HCT116 (cell line): ENCODE measurements at regions not wholly inside any gene's neighbourhood (a gene's known extent, or its start where the extent isn't known, plus 50 kb on each side); places are given as distances from the start of the nearest gene placed in this dataset.

ENCODE experiments used
- ATAC-seq: fragments of 200-7000 bp; cut with Tn5 transposase; 2 replicates; pipeline ENCODE4 v1.9.1; 2020; ENCODE audit warnings: mild to moderate bottlenecking, moderate library complexity
- BruUV-seq: library from RNA; stranded (reverse); fragments of 400-500 nt; replicated peaks from 2 replicates; lab custom pipeline; 2021; lab: Mats Ljungman, UMichigan
- CTCF ChIA-PET: fragments of 300-600 bp; sonication (Branson Sonifier 250); formaldehyde crosslinking; loops from one replicate; lab custom pipeline; 2021; ENCODE audit warnings: antibody characterized with exemption; lab: Charles Lee
- POLR2A ChIA-PET: fragments of 300-600, 350-600 bp; sonication (Branson Sonifier 250); formaldehyde crosslinking; loops from one replicate; lab custom pipeline; 2021; ENCODE audit warnings: antibody characterized with exemption; lab: Charles Lee
- RAD21 ChIA-PET, 2 experiments: fragments of 300-600 bp; sonication (Branson Sonifier 250); formaldehyde crosslinking; loops; one replicate each; lab custom pipeline; 2023; ENCODE audit warnings: low total read pairs in 2 of 2; ENCODE audit not compliant: uncharacterized antibody in 2 of 2, unreplicated experiment in 2 of 2, low non-redundant PET in 1 of 2; lab: Charles Lee
- DNase-seq: peaks from one replicate; pipeline ENCODE4 v3.0.0-alpha.2; 2010; ENCODE audit warnings: low read depth, low spot score
- H2AFZ ChIP-seq: fragments of 200-600 bp; shearing (Covaris generic), sonication (generic); 2 replicates; pipeline ENCODE4 v1.6.1; 2017; ENCODE audit warnings: low read depth, mixed run types, mixed read lengths, antibody characterized with exemption, low read length; ENCODE audit not compliant: poor library complexity, severe bottlenecking
- H3K27ac ChIP-seq: 2 replicates; pipeline ENCODE4 v1.5.1; 2012; ENCODE audit warnings: low read depth, low read length
- H3K27me3 ChIP-seq: fragments of 200-600 bp; sonication (generic); 2 replicates; pipeline ENCODE4 v1.6.1; 2016; ENCODE audit warnings: mixed run types, low read length, mixed read lengths; ENCODE audit not compliant: insufficient read depth
- H3K36me3 ChIP-seq, 2 experiments: fragments of 200-500 bp in 1 of 2; fragments of 200-600 bp in 1 of 2; sonication (Bioruptor generic) in 1 of 2; sonication (generic) in 1 of 2; 2 replicates each; pipeline versions ENCODE4 v1.5.1 to v1.6.1; 2014 to 2016; ENCODE audit warnings: low read length in 2 of 2, inconsistent platforms in 1 of 2, mixed read lengths in 1 of 2, mixed run types in 1 of 2; ENCODE audit not compliant: insufficient read depth in 2 of 2, control insufficient read depth in 1 of 2
- H3K4me1 ChIP-seq, 2 experiments: fragments of 200-600 bp in 1 of 2; sonication (generic) in 1 of 2; 2 replicates each; pipeline versions ENCODE4 v1.5.1 to v1.6.1; 2012 to 2017; ENCODE audit warnings: low read length in 2 of 2, inconsistent platforms in 1 of 2, mild to moderate bottlenecking in 1 of 2, mixed read lengths in 1 of 2, mixed run types in 1 of 2, moderate library complexity in 1 of 2; ENCODE audit not compliant: insufficient read depth in 2 of 2, control insufficient read depth in 1 of 2
- H3K4me2 ChIP-seq: fragments of 200-600 bp; sonication (generic); 2 replicates; pipeline ENCODE4 v1.6.1; 2017; ENCODE audit warnings: mixed run types, low read length, mixed read lengths
- H3K4me3 ChIP-seq, 2 experiments: fragments of 200-600 bp in 1 of 2; sonication (generic) in 1 of 2; replicated peaks in 1 of 2; 2 replicates each; pipeline ENCODE4 v1.5.1; 2011 to 2016; ENCODE audit warnings: low read length in 2 of 2, control low read depth in 1 of 2, low read depth in 1 of 2, mild to moderate bottlenecking in 1 of 2, mixed read lengths in 1 of 2, mixed run types in 1 of 2
- H3K79me2 ChIP-seq: fragments of 200-600 bp; sonication (generic); 2 replicates; pipeline ENCODE4 v1.6.1; 2017; ENCODE audit warnings: mild to moderate bottlenecking, mixed run types, low read length, moderate library complexity, mixed read lengths; ENCODE audit not compliant: insufficient read depth
- H3K9ac ChIP-seq: fragments of 200-600 bp; sonication (generic); 2 replicates; pipeline ENCODE4 v1.6.1; 2016; ENCODE audit warnings: low read length, mixed read lengths
- H3K9me2 ChIP-seq: fragments of 200-600 bp; sonication (generic), shearing (Covaris generic); 2 replicates; pipeline ENCODE4 v1.6.1; 2017; ENCODE audit warnings: mixed run types, mild to moderate bottlenecking, moderate library complexity; ENCODE audit not compliant: insufficient read depth
- H3K9me3 ChIP-seq, 2 experiments: fragments of 200-500 bp in 1 of 2; fragments of 200-600 bp in 1 of 2; sonication (Bioruptor generic) in 1 of 2; sonication (generic) in 1 of 2; 2 replicates each; pipeline ENCODE4 v1.6.1; 2014 to 2017; ENCODE audit warnings: low read length in 2 of 2, mixed read lengths in 2 of 2, inconsistent platforms in 1 of 2, low read depth in 1 of 2, mild to moderate bottlenecking in 1 of 2, mixed run types in 1 of 2, moderate library complexity in 1 of 2; ENCODE audit not compliant: control insufficient read depth in 1 of 2, insufficient read depth in 1 of 2
- H4K20me1 ChIP-seq: fragments of 200-600 bp; sonication (generic), shearing (Covaris generic); 2 replicates; pipeline ENCODE4 v1.6.1; 2017; ENCODE audit warnings: mixed run types, mild to moderate bottlenecking, moderate library complexity; ENCODE audit not compliant: insufficient read depth
- CEBPB ChIP-seq: IDR thresholded peaks from 2 replicates; pipeline ENCODE4 v1.6.1; 2012; ENCODE audit warnings: low read depth
- EGR1 ChIP-seq: IDR thresholded peaks from 2 replicates; pipeline ENCODE4 v1.6.1; 2012; ENCODE audit warnings: low read depth
- EZH2 ChIP-seq: fragments of 200-600 bp; sonication (generic); IDR thresholded peaks from 2 replicates; pipeline ENCODE4 v1.6.1; 2017; ENCODE audit warnings: antibody characterized with exemption, mixed run types
- FOSL1 ChIP-seq: IDR thresholded peaks from 2 replicates; pipeline ENCODE4 v1.6.1; 2012; ENCODE audit warnings: low read depth
- POLR2A ChIP-seq: IDR thresholded peaks from 2 replicates; pipeline ENCODE4 v1.7.0; 2011; ENCODE audit warnings: borderline replicate concordance; ENCODE audit not compliant: insufficient read depth, insufficient read length; ENCODE audit errors: extremely low read depth
- POLR2AphosphoS5 ChIP-seq: IDR thresholded peaks from 2 replicates; pipeline ENCODE4 v1.6.1; 2011; ENCODE audit warnings: mild to moderate bottlenecking, low read depth, low read length, moderate library complexity
- SIN3A ChIP-seq: IDR thresholded peaks from 2 replicates; pipeline ENCODE4 v1.6.1; 2012; ENCODE audit warnings: low read depth
- SP1 ChIP-seq: IDR thresholded peaks from 2 replicates; pipeline ENCODE4 v1.6.1; 2012; ENCODE audit warnings: low read depth
- SRF ChIP-seq: IDR thresholded peaks from 2 replicates; pipeline ENCODE4 v1.6.1; 2012; ENCODE audit warnings: low read depth
- YY1 ChIP-seq: IDR thresholded peaks from 2 replicates; pipeline ENCODE4 v1.6.1; 2011; ENCODE audit warnings: low read length, low read depth, moderate library complexity, mild to moderate bottlenecking; ENCODE audit not compliant: insufficient replicate concordance; ENCODE audit errors: extremely low read depth
- ZFX ChIP-seq: fragments of 450-650 bp; IDR thresholded peaks from 2 replicates; pipeline ENCODE4 v1.6.1; 2017
- ZNF274 ChIP-seq: fragments of 200-500 bp; sonication (Bioruptor generic); IDR thresholded peaks from 2 replicates; pipeline ENCODE4 v1.6.1; 2014; ENCODE audit warnings: mild to moderate bottlenecking, low read depth, low read length, inconsistent platforms
- intact Hi-C: fragments of 100-400 bp; cut with micrococcal nuclease; formaldehyde crosslinking; loops from 2 replicates; pipeline ENCODE4 v1.10.0; 2022

GRCh38 chr4:147137280-147137679 lies 191.6 kb upstream of the TTC29 start:
- H3K4me3 ChIP-seq = no peak overlapping the region
- no peak overlapping the region for H2AFZ ChIP-seq
- intact Hi-C loops = no loop called here
- no peaks in the 10 kb centered on the region for H3K27me3 ChIP-seq
- BruUV-seq = no TSS peak
- CTCF ChIA-PET = no interaction called here
- no peaks in the 10 kb centered on the region for H3K4me1 ChIP-seq
- no peaks in the 10 kb centered on the region for H3K79me2 ChIP-seq
- no peak for ATAC-seq
- H3K9me2 ChIP-seq = no peaks in the 10 kb centered on the region
- no peak overlapping the region for H3K4me2 ChIP-seq
- DNase-seq = no peak
- no peak overlapping the region for H3K9ac ChIP-seq
- H3K27ac ChIP-seq = no peak overlapping the region
- no peak for TF ChIP-seq ZFX
- TF ChIP-seq SIN3A = no peak
- TF ChIP-seq SRF = no peak
- no peak for TF ChIP-seq POLR2AphosphoS5
- TF ChIP-seq YY1 = no peak
- TF ChIP-seq CEBPB = no peak
- TF ChIP-seq EZH2 = no peak
- no peak for TF ChIP-seq POLR2A
- TF ChIP-seq, all 23 proteins: peak for 0
- RAD21 ChIA-PET = no interaction called here
- Histone ChIP-seq H4K20me1 (no peaks in the 10 kb centered on the region), H3K9me3 (no peaks in the 10 kb centered on the region), H3K36me3 (no peaks in the 10 kb centered on the region)
- POLR2A ChIA-PET = no interaction called here

- DNase-seq (no peak), ATAC-seq (no peak)
- no peaks in the 10 kb centered on the region for H3K4me1 ChIP-seq
- no peak for TF ChIP-seq ZNF274
- no peak for TF ChIP-seq SP1
- no peak for TF ChIP-seq EGR1
- no peak for TF ChIP-seq FOSL1
- H3K9ac ChIP-seq = no peak overlapping the region
- BruUV-seq = no TSS peak
- ChIA-PET RAD21 (no interaction called here), CTCF (no interaction called here), POLR2A (no interaction called here)
- intact Hi-C loops = no loop called here
- no peaks in the 10 kb centered on the region for H4K20me1 ChIP-seq
- H2AFZ ChIP-seq = no peak overlapping the region
- no peaks in the 10 kb centered on the region for H3K36me3 ChIP-seq
- no peaks in the 10 kb centered on the region for H3K79me2 ChIP-seq
- no peak overlapping the region for H3K27ac ChIP-seq
- H3K9me3 ChIP-seq = no peaks in the 10 kb centered on the region
- no peaks in the 10 kb centered on the region for H3K9me2 ChIP-seq
- H3K27me3 ChIP-seq = no peaks in the 10 kb centered on the region
- no peak overlapping the region for H3K4me3 ChIP-seq
- H3K4me2 ChIP-seq = no peak overlapping the region
Observed at GRCh38 chr4:147138171-147138570, 192.5 kb upstream of the TTC29 start.
